GM19372 (cell line): ENCODE measurements at regions not wholly inside any gene's neighbourhood (a gene's known extent, or its start where the extent isn't known, plus 50 kb on each side); places are given as distances from the start of the nearest gene placed in this dataset.
"Not testable (repeated sequence)": the region's sequence is repeated elsewhere in the genome, so short reads cannot be mapped to it uniquely, and the experiment has no call there.

Experiments
- ATAC-seq: cut with Tn5 transposase; IDR thresholded peaks from one replicate; pipeline ENCODE4 v1.9.1; 2021; ENCODE audit warnings: mild to moderate bottlenecking, low read depth, moderate library complexity; ENCODE audit not compliant: unreplicated experiment

DNA sequence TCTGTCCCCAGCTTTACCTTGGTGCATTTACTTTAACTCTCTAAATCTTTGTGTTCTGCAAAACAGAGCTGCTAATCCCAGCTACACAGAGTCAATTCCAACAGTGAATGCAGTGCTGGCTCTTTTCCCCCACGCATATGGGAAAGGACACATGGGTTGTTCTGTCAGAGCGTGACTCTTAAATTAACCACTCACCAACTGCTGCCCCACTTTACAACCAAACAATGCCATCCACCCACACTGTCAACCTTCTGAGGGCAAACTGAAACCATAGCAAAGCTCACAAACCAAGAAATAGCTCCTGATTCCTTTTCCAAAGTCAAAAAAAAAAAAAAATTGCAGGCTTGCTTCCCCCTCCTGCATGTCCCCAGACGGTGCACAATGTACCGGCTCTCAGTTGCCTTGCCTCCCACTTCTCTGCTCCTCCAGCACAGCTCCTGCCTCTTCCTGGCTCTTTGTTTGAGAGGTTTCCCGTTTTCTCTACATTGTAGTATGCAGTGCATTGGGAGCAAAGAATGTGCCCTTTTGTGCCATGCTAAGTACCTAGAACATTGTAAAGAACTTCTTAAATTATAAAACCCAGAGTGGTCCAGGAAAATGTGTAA, 151.5 kb upstream of the DAPK1 start:
- no peak for ATAC-seq

DNA sequence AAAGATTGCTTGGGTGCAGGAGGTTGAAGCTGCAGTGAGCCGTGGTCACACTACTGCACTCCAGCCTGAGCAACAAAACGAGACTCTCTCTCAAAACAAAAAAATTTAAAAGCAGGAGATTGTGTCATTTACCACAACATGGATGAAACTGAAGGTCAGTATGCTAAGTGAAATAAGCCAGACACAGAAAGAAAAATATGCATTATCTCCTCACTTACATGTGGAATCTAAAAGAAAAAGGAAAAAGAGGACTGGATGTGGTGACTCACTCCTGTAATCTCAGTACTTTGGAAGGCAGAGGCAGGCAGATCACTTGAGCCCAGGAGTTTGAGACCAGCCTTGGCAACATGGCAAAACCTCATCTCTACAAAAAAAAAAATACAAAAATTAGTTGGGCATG, 146.8 kb upstream of the DAPK1 start:
- no peak for ATAC-seq

DNA sequence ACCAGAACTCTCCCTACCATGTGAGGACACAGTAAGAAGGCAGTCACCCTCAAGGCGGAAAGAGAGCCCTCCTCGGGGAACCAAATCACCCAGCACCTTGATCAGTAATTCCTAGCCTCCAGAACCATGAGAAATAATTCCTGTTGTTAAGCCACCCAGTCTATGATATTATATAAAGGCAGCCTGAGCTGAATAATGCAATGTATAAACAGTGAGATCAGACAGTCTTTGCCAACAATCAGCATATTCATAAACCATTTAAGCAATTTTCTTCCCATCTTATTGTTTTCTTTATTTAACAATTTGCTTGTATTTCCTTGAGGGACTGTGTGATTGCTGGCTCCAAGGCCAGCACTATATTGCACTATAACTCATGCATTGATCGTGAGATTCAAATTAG, 144.4 kb upstream of the DAPK1 start:
- no peak for ATAC-seq

DNA sequence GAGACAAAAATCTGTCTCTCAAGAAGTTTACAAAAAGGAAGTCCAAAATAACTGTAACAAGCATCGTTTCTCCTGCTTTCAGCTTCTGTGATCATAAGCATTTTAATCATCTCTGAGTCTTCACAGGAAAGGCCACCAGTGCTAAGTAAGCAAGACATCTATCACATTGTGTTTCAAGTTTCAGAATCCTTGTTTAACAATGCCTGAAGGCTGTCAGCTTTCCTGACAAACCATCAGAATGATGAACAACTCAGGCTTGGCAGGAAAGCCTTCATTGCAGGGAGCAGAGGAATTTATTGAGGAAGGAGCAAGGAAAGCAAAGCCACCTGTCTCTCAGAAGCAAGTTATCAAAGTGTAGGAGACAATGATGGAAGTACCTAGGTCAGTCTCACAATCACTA, 143.5 kb upstream of the DAPK1 start:
- ATAC-seq, result no peak

DNA sequence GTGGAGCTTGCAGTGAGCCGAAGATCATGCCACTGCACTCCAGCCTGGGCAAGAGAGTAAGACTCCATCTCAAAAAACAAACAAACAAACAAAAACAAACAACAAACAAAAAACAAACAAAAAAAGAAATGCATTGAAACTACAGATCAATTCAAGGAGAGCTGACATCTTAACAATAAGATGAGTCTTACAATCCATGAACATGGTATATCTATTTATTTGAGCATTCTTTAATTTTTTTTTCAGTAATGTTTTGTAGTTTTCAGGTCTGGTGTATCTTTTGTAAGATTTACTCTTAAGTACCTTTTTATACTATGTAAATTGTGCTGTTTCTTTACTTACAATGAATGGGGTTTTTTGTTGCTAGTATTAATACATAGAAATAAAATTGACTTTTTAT, 140.1 kb upstream of the DAPK1 start:
- no peak for ATAC-seq

DNA sequence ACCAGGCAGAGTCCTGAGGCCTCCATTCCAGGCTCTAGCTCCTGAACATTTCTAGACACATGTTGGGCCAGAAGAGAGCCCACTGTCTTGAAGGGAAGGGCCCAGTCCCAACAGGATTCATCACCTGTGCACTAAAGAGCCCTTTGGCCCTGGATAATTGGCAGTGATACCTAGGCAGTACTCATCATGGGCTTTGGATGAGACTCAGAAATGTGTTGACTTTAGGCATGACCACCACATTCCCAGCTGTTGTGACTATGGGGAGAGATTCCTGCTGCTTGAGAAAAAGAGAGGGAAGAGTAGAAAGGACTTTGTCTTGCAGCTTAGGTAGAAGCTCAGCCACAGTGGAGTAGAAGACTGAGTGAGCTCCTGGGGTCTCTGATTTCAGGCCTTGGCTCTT, 138.4 kb upstream of the DAPK1 start:
- ATAC-seq, result no peak

DNA sequence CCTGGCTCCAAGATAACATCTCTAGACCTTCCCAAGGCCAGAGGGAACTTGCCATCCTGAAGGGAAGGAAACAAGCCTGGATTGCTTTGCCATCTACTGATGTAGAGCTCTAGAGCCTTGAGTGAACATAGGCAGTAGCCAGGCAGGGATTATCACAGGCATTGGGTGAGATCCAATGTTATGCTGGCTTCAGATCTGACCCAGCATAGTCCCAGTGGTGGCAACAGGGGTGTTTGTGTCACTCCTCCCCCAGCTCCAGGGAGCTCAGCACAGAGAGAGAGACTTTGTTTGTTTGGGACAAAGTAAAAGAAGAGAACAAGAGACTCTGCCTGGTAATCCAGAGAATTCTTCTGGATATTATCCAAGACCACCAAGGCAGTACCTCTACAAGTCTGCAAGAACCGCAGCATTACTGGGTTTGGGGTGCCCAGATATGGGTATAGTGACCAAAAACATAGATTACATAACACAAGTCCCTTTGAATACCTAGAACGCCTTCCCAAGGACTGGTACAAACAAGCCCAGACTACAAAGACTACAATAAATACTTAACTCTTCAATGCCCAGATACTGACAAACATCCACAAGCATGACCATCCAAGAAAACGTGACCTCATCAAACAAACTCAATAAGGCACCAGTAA, 137.6 kb upstream of the DAPK1 start:
- no peak for ATAC-seq

DNA sequence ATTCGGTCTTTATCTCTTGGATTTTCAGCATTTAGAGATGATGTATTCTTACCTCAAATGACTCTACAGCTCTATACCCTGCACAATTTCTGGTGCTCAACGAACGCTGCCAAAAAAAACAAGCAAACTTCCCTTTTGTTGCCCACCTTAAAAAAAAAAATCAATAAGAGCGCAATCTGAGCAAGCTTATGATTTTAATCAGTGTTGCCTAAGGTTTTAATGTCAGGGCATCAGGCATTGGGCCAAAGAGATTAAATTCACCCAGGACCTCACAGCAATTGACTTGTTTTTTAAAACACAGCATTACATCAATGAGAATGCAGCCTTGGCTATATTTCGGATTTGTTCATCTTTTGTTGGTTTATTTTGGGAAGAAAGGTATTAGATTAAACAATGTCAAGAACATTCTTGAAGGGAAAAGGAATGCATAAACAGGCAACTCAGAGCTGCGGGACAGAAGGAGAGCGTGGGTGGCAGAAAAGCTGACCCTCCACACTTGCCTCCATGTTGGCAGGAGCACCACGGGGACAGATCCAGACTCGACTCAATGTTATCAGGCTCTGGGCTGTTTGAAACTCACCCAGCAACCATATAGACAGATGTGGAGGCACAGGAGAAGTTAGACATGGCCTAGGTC, 127.5 kb upstream of the DAPK1 start:
- no peak for ATAC-seq

DNA sequence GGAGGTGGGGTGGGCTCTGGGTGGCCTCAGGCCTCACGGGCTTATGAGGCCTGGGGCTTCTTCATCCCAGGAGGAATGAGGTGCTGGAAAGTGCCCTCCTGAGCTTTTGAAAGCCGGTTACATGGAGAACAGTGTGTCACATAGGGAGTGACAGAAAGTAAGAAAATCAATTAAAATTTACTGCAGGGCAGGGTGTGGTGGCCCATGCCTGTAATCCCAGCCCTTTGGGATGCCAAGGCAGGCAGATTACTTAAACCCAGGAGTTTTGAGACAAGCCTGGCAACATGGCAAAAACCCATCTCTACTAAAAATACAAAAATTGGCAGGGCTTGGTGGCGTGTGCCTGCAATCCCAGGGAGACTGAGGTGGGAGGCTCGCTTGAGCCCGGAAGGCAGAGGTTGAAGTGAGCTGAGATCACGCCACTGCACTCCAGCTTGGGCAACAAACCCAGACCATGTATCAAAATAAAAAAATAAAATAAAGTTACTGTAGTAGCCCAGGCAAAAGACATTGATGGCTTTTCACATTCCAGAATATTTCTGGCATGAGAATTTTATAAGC, 125.8 kb upstream of the DAPK1 start:
- ATAC-seq, result no peak

DNA sequence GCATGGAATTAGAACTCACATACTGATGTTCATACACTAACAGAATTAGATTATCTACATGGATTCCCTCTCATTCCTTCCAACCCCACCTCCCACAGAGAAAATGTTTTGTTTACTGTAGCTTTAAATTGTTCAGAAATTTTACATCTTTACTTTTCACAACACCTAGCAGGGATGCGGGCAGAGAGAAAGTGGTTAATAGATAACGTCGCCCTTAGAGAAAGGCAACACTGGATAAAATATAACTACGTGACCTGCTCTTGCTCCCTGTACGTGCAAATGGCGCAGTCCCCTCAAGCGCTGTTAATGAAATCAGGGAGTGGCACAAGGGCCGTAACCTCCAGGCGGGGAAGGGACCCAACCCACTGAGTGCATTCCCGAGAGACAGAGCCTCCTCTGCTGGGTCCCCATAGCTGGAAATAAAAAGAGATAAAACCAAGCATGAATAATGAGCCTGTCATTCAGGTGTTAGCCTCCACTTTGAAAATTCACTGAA, 125.3 kb upstream of the DAPK1 start:
- no peak for ATAC-seq

DNA sequence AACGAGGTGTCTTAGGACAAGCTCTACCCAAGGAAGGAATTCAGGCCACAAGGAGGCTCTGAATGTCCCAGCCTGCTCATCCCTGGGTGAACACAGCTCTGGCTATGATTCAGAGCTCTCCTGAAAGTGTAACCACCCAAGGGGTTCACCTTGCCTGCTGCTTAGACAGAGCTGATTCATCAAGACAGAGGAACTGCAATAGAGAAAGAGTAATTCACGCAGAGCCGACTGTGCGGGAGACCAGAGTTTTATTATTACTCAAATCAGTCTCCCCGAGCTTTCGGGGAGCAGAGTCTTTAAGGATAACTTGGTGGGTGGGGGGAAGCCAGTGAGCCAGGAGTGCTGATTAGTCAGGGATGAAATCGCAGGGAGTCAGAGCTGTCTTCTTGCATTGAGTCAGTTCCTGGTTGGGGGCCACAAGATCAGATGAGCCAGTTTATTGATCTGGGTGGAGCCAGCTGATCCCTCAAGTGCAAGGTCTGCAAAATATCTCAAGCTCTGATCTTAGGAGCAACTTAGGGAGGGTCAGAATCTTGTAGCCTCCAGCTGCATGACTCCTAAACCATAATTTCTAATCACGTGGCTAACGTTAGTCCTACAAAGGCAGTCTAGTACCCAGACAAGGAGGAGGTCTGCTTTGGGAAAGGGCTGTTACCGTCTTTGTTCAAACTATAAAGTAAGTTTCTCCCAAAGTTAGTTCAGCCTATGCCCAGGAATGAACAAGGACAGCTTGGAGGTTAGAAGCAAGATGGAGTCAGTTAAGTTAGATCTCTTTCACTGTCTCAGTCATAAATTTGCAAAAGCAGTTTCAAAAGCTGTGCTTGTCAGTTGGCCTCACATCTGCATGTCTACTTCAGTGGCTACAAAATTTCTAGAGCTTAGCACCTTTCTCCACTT, 123.4 kb upstream of the DAPK1 start:
- not testable (repeated sequence) for ATAC-seq

DNA sequence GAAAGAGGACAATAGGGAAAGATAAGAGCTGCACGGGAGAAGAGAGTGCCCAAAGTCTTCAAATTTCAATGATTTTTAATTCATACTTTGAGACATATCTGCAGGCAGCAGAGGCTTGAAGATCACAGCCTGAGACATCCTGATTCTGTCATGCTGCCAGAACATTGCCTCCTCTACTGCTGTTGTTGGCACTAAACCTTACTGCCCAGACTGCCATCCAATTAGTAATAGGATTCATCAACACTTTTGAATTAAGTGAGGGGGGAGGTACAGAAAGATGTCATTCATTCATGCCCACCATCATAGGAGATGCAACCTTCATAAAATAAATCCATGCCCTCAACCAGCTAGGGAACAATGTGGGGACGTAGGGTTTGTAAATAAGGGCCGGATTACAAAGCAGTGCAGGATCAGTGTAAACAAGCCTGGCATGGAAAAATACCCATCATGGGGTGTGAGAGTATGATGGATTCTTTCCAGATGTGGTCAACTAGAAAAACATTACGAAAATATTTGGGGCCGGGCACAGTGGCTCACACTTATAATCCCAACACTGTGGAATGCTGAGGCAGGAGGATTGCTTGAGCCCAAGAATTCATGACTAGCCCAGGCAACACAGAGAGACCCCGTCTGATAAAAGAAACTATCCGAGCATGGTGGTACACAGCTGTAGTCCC, 122.1 kb upstream of the DAPK1 start:
- no peak for ATAC-seq

DNA sequence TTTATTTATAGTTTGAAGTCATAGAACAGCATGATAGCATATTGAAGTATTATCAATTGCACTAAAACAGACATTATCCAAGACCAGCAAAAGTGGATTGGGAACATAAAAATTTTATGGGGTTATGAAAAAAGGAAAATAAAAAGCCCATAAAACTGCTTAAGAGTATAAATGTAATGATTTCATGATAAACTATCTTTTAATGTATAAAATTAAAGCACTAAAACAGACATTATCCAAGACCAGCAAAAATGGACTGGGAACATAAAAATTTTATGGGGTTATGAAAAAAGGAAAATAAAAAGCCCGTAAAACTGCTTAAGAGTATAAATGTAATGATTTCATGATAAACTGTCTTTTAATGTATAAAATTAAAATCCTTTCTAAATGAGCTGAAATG, 119.0 kb upstream of the DAPK1 start:
- ATAC-seq, result no peak

DNA sequence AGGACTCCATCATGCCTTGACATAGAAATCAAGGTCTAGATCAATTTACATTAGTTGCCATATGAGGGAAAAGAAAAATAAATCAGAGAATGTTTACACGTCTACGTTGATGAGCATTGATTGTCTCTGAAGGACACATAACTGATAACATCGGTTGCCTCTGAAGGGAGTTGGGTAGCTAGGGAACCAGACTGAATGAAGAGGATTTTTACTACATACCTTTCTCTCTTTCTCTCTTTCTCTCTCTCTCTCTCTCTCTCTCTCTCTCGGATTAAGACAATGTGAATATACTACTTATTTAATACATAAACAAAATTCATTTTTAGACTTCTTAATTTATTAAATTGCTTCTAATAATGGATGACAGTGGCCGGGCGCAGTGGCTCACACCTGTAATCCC, 118.4 kb upstream of the DAPK1 start:
- no peak for ATAC-seq

DNA sequence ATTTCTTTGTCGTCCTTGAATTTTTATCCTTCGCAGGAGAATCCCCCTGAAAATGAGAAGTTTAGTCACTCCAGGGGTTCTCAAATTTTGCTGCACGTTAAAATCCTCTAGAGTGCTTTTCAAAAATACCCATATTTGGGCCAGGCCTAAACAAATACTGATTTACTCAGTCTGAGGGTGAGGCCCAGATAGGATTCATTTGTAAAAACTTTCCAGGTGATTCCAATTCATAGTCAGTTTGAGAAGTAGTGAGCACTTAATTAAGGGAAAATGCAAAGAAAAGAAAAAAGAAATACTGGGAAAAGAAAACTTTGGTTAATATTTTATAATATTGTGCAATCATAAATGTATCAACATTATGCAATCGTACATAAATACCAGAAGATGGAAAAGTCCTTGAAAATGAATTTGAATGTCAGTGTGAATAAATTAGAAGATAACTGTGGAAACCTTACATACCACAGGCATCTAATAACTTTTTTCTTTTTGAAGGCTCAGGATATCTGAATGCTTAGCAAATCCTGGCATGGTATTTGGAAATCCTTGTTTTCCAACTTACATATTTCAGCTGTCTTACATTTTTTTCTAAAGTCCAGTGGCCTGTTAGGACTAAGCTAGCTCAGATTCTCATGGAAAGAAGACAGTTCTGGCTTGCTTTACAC, 116.5 kb upstream of the DAPK1 start:
- ATAC-seq, result no peak

DNA sequence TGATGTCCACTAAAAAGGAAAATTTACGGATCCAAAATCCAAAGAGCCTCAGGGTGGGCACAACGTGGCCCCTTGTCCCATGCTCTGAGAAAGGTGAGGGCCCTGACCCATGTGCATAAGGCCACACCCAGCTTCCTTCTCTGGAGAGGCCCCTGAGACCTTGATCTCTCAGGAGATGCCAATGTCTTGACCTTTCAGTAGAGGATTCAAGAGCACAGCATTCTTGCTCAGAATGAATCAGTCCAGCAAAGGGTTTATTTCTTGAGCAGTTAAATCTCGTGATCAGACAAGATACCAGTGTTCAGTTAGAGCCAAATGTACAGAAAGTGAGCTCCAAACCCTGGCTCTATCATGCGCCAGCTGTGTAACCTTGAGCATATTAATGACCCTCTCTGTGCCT, 115.9 kb upstream of the DAPK1 start:
- no peak for ATAC-seq

DNA sequence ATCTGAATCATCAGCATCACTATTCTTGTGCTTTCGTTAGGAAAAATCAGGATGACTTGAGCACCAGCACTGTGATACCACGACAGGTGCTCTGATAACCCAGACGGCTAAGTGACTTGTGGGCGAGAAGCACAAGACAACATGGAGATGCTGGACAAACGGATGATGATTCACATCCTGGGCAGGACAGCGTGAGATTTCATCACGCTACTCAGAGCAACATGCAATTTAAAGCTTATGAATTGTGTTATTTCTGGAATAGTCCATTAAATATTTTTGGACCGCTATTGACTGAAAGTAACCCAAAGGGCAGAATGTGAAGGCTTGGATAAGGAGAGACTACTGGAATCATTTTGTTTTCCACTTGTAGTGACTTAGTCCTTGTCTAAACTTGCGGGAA, 114.8 kb upstream of the DAPK1 start:
- no peak for ATAC-seq

DNA sequence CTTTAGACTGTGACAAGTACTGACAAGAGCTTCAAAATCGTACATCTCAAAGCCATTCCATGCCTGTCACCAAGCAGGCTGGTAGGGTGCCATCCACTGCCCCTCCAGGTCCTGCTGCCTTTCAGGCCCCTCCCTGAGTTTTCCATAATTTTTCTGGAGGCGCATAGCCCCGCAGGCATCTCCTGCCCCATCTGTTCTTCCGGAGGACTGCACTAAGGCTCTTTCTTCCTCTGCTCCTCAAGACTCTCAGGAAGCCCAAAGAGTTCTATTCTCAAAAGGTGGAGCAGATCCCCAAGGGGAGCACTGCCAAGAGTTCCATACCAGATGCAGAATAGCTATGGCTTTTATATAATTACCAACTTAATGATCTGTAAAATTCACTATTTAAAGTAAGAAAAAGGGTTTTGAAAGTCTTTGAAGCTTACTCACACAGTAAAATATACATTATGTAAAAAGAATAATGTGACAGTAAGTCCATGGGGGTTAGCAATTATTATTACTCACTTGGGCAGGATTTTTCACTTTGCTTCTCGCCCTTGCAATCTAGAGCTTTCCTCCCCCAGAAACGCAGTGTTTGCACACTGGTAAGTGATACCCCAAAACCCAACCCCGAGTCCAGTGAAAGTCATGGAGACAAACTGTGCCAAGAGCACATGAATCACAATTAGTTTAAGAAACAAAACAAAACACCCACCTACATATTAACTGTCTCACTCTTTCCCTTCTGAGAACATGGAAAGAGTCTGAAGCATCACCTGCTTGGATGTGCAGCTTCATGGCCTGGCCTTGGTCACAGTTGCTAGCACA, 114.1 kb upstream of the DAPK1 start:
- no peak for ATAC-seq

DNA sequence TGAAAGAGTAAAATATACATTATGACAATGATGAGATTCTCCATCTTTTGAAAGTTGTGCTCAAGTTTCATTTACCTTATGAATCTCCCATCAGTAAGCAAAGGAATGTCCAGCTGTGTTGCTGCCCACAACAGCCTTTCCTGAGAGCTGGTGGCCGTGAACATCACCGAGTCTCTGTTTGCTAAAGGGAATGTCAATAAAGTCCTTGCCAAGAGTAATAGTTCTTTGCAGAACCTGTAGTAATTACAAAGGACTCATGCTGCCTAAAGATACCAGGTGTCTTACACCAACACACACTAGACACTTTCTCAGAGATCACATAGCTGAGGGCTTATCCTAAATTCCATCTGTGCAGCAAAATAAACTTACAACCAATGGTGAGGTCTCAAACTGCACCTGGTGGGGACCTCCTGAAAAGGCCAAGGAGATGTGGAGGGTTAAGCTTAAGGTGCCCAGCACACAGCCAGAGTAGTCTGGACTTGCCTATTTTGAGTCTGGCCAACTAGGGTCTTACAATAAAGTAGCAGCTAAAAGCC, 111.1 kb upstream of the DAPK1 start:
- ATAC-seq, result no peak
